GM10248 (cell line): ENCODE measurements at regions not wholly inside any gene's neighbourhood (a gene's known extent, or its start where the extent isn't known, plus 50 kb on each side); places are given as distances from the start of the nearest gene placed in this dataset.

ENCODE experiments used
- CTCF ChIA-PET: fragments of 300-600 bp; sonication (Branson Sonifier 250); formaldehyde crosslinking; extraction: SDS; loops from one replicate; lab custom pipeline; 2021; ENCODE audit warnings: antibody characterized with exemption; lab: Yijun Ruan, JAX
- POLR2A ChIA-PET: fragments of 350-650 bp; sonication (Branson Sonifier 250); formaldehyde crosslinking; extraction: SDS; loops from one replicate; lab custom pipeline; 2020; ENCODE audit warnings: antibody characterized with exemption; lab: Yijun Ruan, JAX
- DNase-seq: peaks from one replicate; pipeline ENCODE4 v3.0.0; 2012; ENCODE audit errors: extremely low spot score
- TF ChIP-seq, protein P1 (sequence below): IDR thresholded peaks from 2 replicates; pipeline ENCODE4 v1.5.1; 2012; ENCODE audit warnings: mild to moderate bottlenecking, low read depth; ENCODE audit errors: extremely low read depth, missing control alignments, control extremely low read depth

DNA sequence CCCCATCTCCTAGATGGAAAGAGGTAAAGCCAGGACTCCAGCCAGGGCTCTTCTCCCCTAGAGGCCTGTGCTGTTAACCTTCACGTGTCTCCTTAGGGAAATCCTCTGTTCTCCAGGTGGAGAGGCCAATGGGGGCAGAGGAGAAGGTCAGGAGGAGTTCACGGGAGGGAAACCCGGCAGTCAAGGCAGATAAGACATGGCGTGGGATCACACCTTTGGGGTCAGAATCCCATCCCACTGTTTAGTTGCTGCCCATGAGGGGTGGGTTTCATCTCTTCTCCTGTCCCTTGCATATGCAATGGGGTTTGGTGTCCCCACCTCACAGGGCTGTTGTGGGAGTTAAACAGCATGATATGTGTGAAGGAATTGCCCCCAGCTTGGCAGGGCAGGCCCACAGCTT is 469.7 kb downstream of the TBC1D22A start:
- TF ChIP-seq, protein P1, sequence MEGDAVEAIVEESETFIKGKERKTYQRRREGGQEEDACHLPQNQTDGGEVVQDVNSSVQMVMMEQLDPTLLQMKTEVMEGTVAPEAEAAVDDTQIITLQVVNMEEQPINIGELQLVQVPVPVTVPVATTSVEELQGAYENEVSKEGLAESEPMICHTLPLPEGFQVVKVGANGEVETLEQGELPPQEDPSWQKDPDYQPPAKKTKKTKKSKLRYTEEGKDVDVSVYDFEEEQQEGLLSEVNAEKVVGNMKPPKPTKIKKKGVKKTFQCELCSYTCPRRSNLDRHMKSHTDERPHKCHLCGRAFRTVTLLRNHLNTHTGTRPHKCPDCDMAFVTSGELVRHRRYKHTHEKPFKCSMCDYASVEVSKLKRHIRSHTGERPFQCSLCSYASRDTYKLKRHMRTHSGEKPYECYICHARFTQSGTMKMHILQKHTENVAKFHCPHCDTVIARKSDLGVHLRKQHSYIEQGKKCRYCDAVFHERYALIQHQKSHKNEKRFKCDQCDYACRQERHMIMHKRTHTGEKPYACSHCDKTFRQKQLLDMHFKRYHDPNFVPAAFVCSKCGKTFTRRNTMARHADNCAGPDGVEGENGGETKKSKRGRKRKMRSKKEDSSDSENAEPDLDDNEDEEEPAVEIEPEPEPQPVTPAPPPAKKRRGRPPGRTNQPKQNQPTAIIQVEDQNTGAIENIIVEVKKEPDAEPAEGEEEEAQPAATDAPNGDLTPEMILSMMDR: no peak
- no peak for DNase-seq
- POLR2A ChIA-PET: no interaction called here
- CTCF ChIA-PET: interaction anchor here (0.9 kb wide), 1 partner anchor 11 kb away, joined by 3 read pairs; no protein-coding TSS in a partner anchor

DNA sequence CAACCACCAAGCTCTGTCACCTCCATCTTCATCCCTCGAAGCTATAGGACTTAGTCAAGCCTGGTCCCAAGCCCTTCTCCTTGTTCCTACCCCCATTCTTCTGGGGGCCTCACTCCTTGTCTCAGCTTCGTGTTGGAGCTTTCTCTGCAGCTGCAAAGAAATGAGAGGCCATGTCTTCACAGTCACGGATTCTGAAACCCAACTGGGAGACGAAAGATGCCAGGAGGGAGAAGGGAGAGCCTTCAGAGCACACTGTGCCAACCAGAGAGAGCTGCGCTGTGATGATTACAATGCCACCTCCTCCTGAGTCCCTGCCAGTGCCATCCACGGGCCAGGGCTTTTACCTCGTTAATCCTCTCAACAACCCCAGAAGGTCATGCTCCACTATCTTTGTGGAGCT is 469.3 kb downstream of the TBC1D22A start:
- TF ChIP-seq, protein P1: no peak
- CTCF ChIA-PET: interaction anchor here (0.9 to 2.4 kb wide), 2 partner anchors 10 to 18 kb away, joined by 3 to 8 read pairs; no protein-coding TSS in a partner anchor
- POLR2A ChIA-PET: no interaction called here
- no peak for DNase-seq

DNA sequence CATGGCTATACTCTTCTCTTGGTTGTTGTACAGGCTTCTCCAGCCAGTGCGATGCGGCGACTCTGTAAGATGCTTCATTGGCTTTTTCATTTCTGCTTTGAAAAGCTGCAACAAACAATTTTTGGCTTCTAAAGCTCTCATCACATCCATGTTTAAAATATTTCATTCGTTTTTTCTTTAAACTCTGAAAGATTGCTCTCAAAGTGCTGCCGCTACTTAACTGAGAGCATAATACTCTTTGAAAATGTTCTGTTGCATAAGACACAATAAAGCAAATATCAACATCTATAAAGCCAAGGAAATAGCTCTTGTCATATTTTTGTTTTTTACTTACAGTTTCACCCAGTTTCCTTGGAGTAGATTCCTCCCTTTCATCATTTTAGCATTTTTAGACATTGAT is 468.3 kb downstream of the TBC1D22A start:
- DNase-seq: no peak
- TF ChIP-seq, protein P1: no peak
- POLR2A ChIA-PET: no interaction called here
- CTCF ChIA-PET: interaction anchor here (2.4 kb wide), 1 partner anchor 17 kb away, joined by 8 read pairs; no protein-coding TSS in a partner anchor

DNA sequence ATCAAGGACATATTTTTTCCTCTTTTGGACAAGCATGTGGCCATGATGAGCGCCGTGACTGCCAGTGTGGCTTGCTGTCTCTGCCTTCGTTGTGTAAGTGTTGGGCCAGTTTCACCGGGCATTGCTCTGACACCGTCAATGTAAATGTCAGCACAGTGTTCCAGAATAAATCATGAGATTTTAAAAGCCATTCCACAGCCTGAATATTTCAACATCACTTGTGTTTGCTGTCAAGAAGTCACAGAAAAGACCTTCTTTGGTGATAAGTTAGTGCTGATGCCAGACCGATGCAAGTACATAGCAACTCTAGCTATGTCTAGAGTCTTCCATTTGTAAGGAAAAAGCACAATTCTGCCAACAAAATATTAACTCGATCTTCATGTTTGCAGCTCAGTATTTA is 467.8 kb downstream of the TBC1D22A start:
- CTCF ChIA-PET: interaction anchor here (2.4 kb wide), 1 partner anchor 17 kb away, joined by 8 read pairs; no protein-coding TSS in a partner anchor
- POLR2A ChIA-PET: no interaction called here
- TF ChIP-seq, protein P1: no peak
- DNase-seq: no peak

DNA sequence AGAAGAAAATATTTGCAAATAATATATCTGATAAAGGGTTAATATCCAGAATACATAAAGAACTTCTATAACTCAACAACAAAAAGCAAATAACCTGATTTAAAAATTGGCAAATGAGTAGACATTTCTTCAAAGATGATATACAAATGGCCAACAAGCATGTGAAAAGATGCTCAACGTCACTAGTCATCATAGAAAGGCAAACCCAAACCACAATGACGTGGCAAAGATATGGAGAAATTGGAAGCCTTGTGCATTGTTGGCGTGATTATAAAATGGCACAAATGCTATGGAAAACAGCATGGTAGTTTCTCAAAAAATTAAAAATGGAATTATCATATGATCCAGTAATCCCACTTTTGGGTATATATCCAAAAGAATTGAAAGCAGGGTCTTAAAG is 466.3 kb downstream of the TBC1D22A start:
- POLR2A ChIA-PET: no interaction called here
- TF ChIP-seq, protein P1: no peak
- DNase-seq: no peak
- CTCF ChIA-PET: no interaction called here

DNA sequence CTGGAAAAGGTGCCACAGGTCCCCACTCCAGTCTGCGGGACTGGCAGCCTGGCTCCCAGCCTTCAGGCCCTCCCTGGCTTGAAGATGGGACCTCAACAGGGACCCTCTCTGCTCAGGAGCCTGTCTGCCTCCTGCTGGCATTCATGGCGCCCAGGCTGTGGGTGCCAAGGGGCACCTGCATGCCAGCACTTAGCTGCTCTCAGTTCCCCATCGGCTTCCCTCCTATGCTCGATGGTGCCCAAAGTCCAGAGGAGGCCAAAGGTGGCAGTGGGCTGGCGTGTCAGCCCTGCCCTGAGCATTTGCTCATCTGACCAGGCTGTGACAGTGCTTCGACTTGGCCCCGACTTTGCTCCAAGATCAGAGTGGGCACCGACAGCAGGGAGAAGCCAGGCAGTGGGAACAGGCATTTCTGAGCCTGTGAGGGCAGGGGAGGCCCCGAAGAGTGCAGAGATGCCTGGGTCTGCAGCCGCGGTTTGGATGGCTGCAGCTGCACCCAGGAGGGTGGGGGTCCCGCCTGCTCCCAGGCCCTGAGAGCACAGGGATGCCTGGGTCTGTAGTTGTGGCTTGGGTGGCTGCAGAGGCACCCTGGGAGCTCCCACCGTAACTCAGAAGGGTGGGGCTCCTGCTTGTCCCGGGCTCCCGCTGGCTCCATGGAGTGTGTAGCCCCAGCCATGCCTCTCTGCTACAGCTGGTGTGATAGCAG is 463.6 kb downstream of the TBC1D22A start:
- TF ChIP-seq, protein P1: no peak
- DNase-seq: no peak
- ChIA-PET POLR2A (no interaction called here), CTCF (interaction anchor here (1.6 kb wide), 1 partner anchor 8 kb away, joined by 4 read pairs; no protein-coding TSS in a partner anchor)
